Osteoblast (primary cell): ENCODE measurements at regions not wholly inside any gene's neighbourhood (a gene's known extent, or its start where the extent isn't known, plus 50 kb on each side); places are given as distances from the start of the nearest gene placed in this dataset.

ENCODE experiments used
- DNase-seq: peaks from one replicate; pipeline ENCODE4 v3.0.0; 2011; ENCODE audit warnings: low spot score, mixed read lengths; ENCODE audit not compliant: insufficient read length; ENCODE audit errors: missing footprints
- H2AFZ ChIP-seq: 2 replicates; pipeline ENCODE4 v1.6.0; 2011; ENCODE audit warnings: mild to moderate bottlenecking, low read length
- H3K27ac ChIP-seq: 2 replicates; pipeline ENCODE4 v1.5.1; 2011; ENCODE audit warnings: mild to moderate bottlenecking, low read depth, low read length, moderate library complexity
- H3K27me3 ChIP-seq: 2 replicates; pipeline ENCODE4 v1.6.0; 2012; ENCODE audit warnings: mild to moderate bottlenecking, control low read depth, inconsistent platforms, low read length, moderate library complexity; ENCODE audit not compliant: insufficient read depth
- H3K36me3 ChIP-seq: 2 replicates; pipeline ENCODE4 v1.5.1; 2011; ENCODE audit warnings: mild to moderate bottlenecking, low read length, control low read depth, moderate library complexity; ENCODE audit not compliant: insufficient read depth
- H3K4me1 ChIP-seq: 2 replicates; pipeline ENCODE4 v1.5.1; 2011; ENCODE audit warnings: mild to moderate bottlenecking, low read length, control low read depth, moderate library complexity; ENCODE audit not compliant: insufficient read depth
- H3K4me2 ChIP-seq: 2 replicates; pipeline ENCODE4 v1.6.0; 2011; ENCODE audit warnings: mild to moderate bottlenecking, low read length; ENCODE audit not compliant: insufficient read depth
- H3K4me3 ChIP-seq: fragments of 200-600 bp; sonication (generic); 3 replicates; pipeline ENCODE4 v1.5.1; 2012; ENCODE audit warnings: mild to moderate bottlenecking, low read length, inconsistent platforms; ENCODE audit not compliant: insufficient read depth
- H3K79me2 ChIP-seq: 2 replicates; pipeline ENCODE4 v1.6.0; 2012; ENCODE audit warnings: mild to moderate bottlenecking, low read length, control low read depth, inconsistent platforms; ENCODE audit not compliant: insufficient read depth
- H3K9me3 ChIP-seq: 2 replicates; pipeline ENCODE4 v1.5.1; 2011; ENCODE audit warnings: low read depth, low read length, control low read depth
- H4K20me1 ChIP-seq: 2 replicates; pipeline ENCODE4 v1.6.0; 2012; ENCODE audit warnings: mild to moderate bottlenecking, low read length, control low read depth; ENCODE audit not compliant: insufficient read depth
- CTCF ChIP-seq: IDR thresholded peaks from 2 replicates; pipeline ENCODE4 v1.5.1; 2011; ENCODE audit warnings: mild to moderate bottlenecking, low read depth, low read length, moderate library complexity; ENCODE audit errors: extremely low read depth

- no peak for TF ChIP-seq CTCF
- no peaks in the 10 kb centered on the region for H3K27me3 ChIP-seq
- peaks cover 5% of the 10 kb centered on the region for H3K4me1 ChIP-seq
- H3K79me2 ChIP-seq = no peaks in the 10 kb centered on the region
- DNase-seq = no peak
- no peak overlapping the region for H3K4me3 ChIP-seq
- no peaks in the 10 kb centered on the region for H3K9me3 ChIP-seq
- H3K27ac ChIP-seq = no peak overlapping the region
- no peak overlapping the region for H3K4me2 ChIP-seq
- H3K36me3 ChIP-seq = no peaks in the 10 kb centered on the region
- H2AFZ ChIP-seq = no peak overlapping the region
- no peaks in the 10 kb centered on the region for H4K20me1 ChIP-seq
These were observed 70.4 kb upstream of the SMNDC1 start for GRCh38 chr10:110375121-110375520.

GRCh38 chr10:110376021-110376766, 71.5 kb upstream of the SMNDC1 start:
- Histone ChIP-seq H3K4me3 (no peak overlapping the region), H3K4me2 (no peak overlapping the region), H4K20me1 (no peaks in the 10 kb centered on the region), H2AFZ (peak overlapping the region; percentile 61), H3K36me3 (no peaks in the 10 kb centered on the region), H3K9me3 (no peaks in the 10 kb centered on the region), H3K27me3 (no peaks in the 10 kb centered on the region), H3K79me2 (no peaks in the 10 kb centered on the region), H3K27ac (no peak overlapping the region), H3K4me1 (peaks cover 5% of the 10 kb centered on the region)
- no peak for TF ChIP-seq CTCF
- no peak for DNase-seq

GRCh38 chr10:110376767-110377160, 72.0 kb upstream of the SMNDC1 start:
- Histone ChIP-seq H2AFZ (peak overlapping the region; percentile 61), H4K20me1 (no peaks in the 10 kb centered on the region), H3K4me3 (no peak overlapping the region), H3K36me3 (no peaks in the 10 kb centered on the region), H3K9me3 (no peaks in the 10 kb centered on the region), H3K27me3 (no peaks in the 10 kb centered on the region), H3K79me2 (no peaks in the 10 kb centered on the region), H3K4me2 (no peak overlapping the region), H3K27ac (no peak overlapping the region), H3K4me1 (peaks cover 5% of the 10 kb centered on the region)
- DNase-seq = no peak
- no peak for TF ChIP-seq CTCF

GRCh38 chr10:110378006-110378405, 73.3 kb upstream of the SMNDC1 start:
- TF ChIP-seq CTCF = no peak
- Histone ChIP-seq H3K36me3 (no peaks in the 10 kb centered on the region), H3K27ac (no peak overlapping the region), H3K9me3 (no peaks in the 10 kb centered on the region), H3K4me3 (no peak overlapping the region), H3K4me1 (peaks cover 5% of the 10 kb centered on the region), H4K20me1 (no peaks in the 10 kb centered on the region), H3K4me2 (no peak overlapping the region), H2AFZ (peak overlapping the region; percentile 21), H3K79me2 (no peaks in the 10 kb centered on the region), H3K27me3 (no peaks in the 10 kb centered on the region)
- DNase-seq = no peak
